ENCODE measurements at regions not wholly inside any gene's neighbourhood (a gene's known extent, or its start where the extent isn't known, plus 50 kb on each side); places are given as distances from the start of the nearest gene placed in this dataset.

DNA sequence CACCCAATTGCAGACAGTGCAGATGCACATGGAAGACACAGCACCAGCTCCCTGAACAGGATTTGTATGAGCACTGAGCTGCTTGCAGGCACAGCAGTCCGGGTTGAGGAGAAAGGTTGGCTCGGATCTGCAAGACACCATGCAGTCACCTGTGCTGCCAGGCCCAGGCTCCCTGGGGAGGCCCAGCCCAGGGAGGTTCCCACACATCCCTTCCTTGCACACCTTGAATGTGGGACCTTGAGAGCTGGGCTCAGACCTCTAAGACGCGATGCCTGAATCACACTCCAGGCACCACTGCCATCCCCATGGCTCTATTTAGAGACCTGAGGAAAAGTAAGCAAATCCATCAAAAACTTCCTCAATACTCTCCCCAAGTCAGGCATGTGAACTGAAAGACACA is 397.7 kb downstream of the TCERG1L start:
- 80% methylated on average over 4 of the region's 4 CpGs for WGBS
- DNase-seq: no peak
- intact Hi-C loops (cut with DNase I): no loop called here

GRCh38 chr10:130914367-130914766 is 397.2 kb downstream of the TCERG1L start:
- WGBS: 79% methylated on average over 4 of the region's 4 CpGs
- Histone ChIP-seq H3K4me1 (ENCODE audit: control insufficient read depth, insufficient read depth, low read length) (no peaks in the 10 kb centered on the region), H3K27me3 (ENCODE audit: control insufficient read depth, insufficient read depth) (no peaks in the 10 kb centered on the region), H3K4me3 (ENCODE audit: low read length) (no peak overlapping the region), H3K27ac (ENCODE audit: low read length) (no peak overlapping the region), H3K9me3 (ENCODE audit: control insufficient read depth, low read length) (peaks cover 2% of the 10 kb centered on the region)
- DNase-seq (no peak), ATAC-seq (no peak)
- intact Hi-C loops (cut with DNase I): no loop called here

More for the DNA sequence above, 397.7 kb downstream of the TCERG1L start:
- Histone ChIP-seq H3K27ac (ENCODE audit: low read length) (no peak overlapping the region), H3K9me3 (ENCODE audit: control insufficient read depth, low read length) (peaks cover 2% of the 10 kb centered on the region), H3K27me3 (ENCODE audit: control insufficient read depth, insufficient read depth) (no peaks in the 10 kb centered on the region), H3K4me1 (ENCODE audit: control insufficient read depth, insufficient read depth, low read length) (no peaks in the 10 kb centered on the region), H3K4me3 (ENCODE audit: low read length) (no peak overlapping the region)
- no peak for ATAC-seq

GRCh38 chr10:130915065-130915464 is 396.5 kb downstream of the TCERG1L start:
- intact Hi-C loops (cut with DNase I): no loop called here
- 76% methylated on average over 6 of the region's 6 CpGs for WGBS

DNA sequence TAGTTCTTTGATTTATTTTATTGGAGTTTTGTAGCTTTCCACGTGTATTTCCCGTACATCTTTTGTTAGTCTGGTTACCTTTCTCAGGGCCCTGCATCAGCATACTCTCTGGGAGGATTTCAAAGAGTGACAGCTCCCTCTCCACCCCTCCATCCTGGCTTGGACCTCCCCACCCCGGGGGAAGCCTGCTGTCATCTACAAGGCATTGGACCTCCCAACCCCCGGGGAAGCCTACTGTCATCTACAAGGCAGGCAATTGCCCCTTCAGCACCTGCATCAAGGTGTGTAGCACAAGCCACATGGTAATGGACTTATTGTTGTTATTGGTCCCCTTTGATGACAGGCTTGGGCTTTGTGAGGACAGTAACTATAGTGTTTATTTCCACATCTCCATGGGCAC is 390.1 kb downstream of the TCERG1L start:
- H3K9me3 ChIP-seq (ENCODE audit: control insufficient read depth, low read length): no peaks in the 10 kb centered on the region
- intact Hi-C loops (cut with DNase I): no loop called here
- H3K4me3 ChIP-seq (ENCODE audit: low read length): no peak overlapping the region
- DNase-seq (no peak), ATAC-seq (no peak)
- H3K27ac ChIP-seq (ENCODE audit: low read length): no peak overlapping the region
- no peaks in the 10 kb centered on the region for H3K27me3 ChIP-seq (ENCODE audit: control insufficient read depth, insufficient read depth)
- H3K4me1 ChIP-seq (ENCODE audit: control insufficient read depth, insufficient read depth, low read length): no peaks in the 10 kb centered on the region
- 68% methylated on average over 4 of the region's 4 CpGs for WGBS

More at GRCh38 chr10:130915065-130915464, 396.5 kb downstream of the TCERG1L start:
- peaks cover 2% of the 10 kb centered on the region for H3K9me3 ChIP-seq (ENCODE audit: control insufficient read depth, low read length)
- no peaks in the 10 kb centered on the region for H3K4me1 ChIP-seq (ENCODE audit: control insufficient read depth, insufficient read depth, low read length)
- no peak overlapping the region for H3K27ac ChIP-seq (ENCODE audit: low read length)
- ATAC-seq: no peak
- DNase-seq: no peak
- no peaks in the 10 kb centered on the region for H3K27me3 ChIP-seq (ENCODE audit: control insufficient read depth, insufficient read depth)
- no peak overlapping the region for H3K4me3 ChIP-seq (ENCODE audit: low read length)

DNA sequence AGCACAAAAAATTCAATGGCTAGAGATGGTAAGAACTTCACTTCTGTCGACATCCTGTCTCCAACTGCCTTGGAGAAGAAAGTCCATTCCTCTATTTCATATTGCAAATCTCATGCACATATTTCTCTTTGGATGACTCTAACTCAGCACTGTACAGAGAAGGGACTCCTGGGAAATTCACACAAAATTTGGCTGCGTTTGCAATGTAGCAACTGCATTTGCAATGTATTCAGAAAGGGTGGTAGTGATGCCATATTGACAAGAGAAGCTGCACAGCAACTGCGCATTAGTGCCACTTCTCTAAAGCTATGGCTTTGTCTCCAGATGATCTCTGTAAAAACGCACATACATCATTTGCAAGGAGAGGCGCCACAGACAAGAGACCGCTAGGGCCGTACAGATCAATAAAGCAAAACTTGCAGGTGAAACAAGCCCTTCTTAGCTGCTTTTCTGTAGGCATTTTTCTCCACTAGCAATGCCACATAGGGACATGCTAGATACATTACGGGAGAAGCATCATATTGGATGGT is 389.5 kb downstream of the TCERG1L start:
- no peak for DNase-seq
- no peaks in the 10 kb centered on the region for H3K9me3 ChIP-seq (ENCODE audit: control insufficient read depth, low read length)
- intact Hi-C loops (cut with DNase I): no loop called here
- 81% methylated on average over 8 of the region's 8 CpGs for WGBS
- no peak overlapping the region for H3K27ac ChIP-seq (ENCODE audit: low read length)
- ATAC-seq: no peak
- no peak overlapping the region for H3K4me3 ChIP-seq (ENCODE audit: low read length)
- no peaks in the 10 kb centered on the region for H3K4me1 ChIP-seq (ENCODE audit: control insufficient read depth, insufficient read depth, low read length)
- H3K27me3 ChIP-seq (ENCODE audit: control insufficient read depth, insufficient read depth): no peaks in the 10 kb centered on the region

GRCh38 chr10:130923596-130923995 is 387.9 kb downstream of the TCERG1L start:
- Histone ChIP-seq H3K27ac (ENCODE audit: low read length) (no peak overlapping the region), H3K4me1 (ENCODE audit: control insufficient read depth, insufficient read depth, low read length) (no peaks in the 10 kb centered on the region), H3K9me3 (ENCODE audit: control insufficient read depth, low read length) (no peaks in the 10 kb centered on the region), H3K27me3 (ENCODE audit: control insufficient read depth, insufficient read depth) (no peaks in the 10 kb centered on the region), H3K4me3 (ENCODE audit: low read length) (no peak overlapping the region)
- WGBS: 56% methylated on average over 5 of the region's 5 CpGs
- ATAC-seq (no peak), DNase-seq (no peak)
- intact Hi-C loops (cut with DNase I): no loop called here

DNA sequence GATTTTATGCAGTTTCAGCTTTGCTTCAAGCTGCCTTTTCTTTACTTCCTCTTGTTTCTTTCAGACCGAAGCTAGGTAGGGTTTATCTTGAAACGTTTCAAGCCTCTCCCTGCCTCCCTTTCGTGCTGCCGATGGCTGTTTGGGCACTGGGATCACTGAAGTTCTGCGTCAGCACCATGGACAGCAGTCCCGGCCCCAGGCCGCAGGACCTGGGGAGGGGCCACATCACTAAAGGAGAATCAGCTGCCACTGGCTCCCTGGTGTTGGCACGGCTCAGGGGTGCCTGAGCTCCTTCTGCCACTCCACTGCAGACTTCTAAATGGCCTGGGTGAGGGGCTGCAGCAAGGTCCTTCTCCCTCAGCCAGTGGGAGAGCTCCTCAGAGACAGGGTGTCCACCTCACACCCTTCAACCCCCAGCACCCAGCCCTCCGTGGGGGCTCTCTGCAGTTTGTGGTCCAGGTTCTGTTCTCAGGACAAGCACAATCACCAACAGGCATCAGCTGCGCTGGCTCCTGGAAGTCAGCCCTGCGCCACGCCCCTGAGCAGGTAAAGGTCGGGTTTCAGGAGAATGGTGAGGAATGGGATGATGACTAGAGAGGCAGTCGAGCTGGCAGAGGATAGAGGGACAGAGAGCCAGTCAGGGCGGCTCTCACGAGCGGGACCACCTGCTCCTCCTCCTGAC is 387.2 kb downstream of the TCERG1L start:
- no peak for ATAC-seq
- no peak overlapping the region for H3K27ac ChIP-seq (ENCODE audit: low read length)
- intact Hi-C loops (cut with DNase I): no loop called here
- no peaks in the 10 kb centered on the region for H3K27me3 ChIP-seq (ENCODE audit: control insufficient read depth, insufficient read depth)
- no peaks in the 10 kb centered on the region for H3K9me3 ChIP-seq (ENCODE audit: control insufficient read depth, low read length)
- no peak overlapping the region for H3K4me3 ChIP-seq (ENCODE audit: low read length)
- 38% methylated on average over 17 of the region's 17 CpGs for WGBS
- H3K4me1 ChIP-seq (ENCODE audit: control insufficient read depth, insufficient read depth, low read length): no peaks in the 10 kb centered on the region
- DNase-seq: no peak

GRCh38 chr10:130926442-130926841 is 385.1 kb downstream of the TCERG1L start:
- H3K27ac ChIP-seq (ENCODE audit: low read length): no peak overlapping the region
- no peaks in the 10 kb centered on the region for H3K9me3 ChIP-seq (ENCODE audit: control insufficient read depth, low read length)
- H3K27me3 ChIP-seq (ENCODE audit: control insufficient read depth, insufficient read depth): no peaks in the 10 kb centered on the region
- no peak overlapping the region for H3K4me3 ChIP-seq (ENCODE audit: low read length)
- H3K4me1 ChIP-seq (ENCODE audit: control insufficient read depth, insufficient read depth, low read length): no peaks in the 10 kb centered on the region
- WGBS: 89% methylated on average over 1 of the region's 1 CpG
- intact Hi-C loops (cut with DNase I): no loop called here
- no peak for ATAC-seq
- DNase-seq: no peak

DNA sequence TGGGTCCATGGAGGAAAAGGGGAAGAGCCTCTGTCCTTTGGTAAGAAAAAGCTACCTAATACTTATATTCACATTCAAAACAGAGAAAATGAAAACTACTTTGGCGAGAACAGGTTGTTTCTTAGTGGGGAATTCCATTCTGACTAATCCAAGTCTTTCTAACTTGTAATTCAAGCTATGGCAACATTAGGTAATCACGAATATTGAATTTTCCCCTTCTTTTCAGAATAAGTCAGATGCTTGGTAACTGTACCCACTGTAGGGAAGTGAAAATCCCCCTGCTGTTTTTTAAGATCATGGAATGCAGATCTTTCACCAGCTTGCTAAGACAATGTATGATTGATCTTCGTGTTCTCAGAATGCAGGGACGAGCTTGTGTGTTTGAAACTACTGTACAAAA is 384.4 kb downstream of the TCERG1L start:
- 68% methylated on average over 4 of the region's 4 CpGs for WGBS
- H3K27me3 ChIP-seq (ENCODE audit: control insufficient read depth, insufficient read depth): no peaks in the 10 kb centered on the region
- intact Hi-C loops (cut with DNase I): no loop called here
- H3K9me3 ChIP-seq (ENCODE audit: control insufficient read depth, low read length): no peaks in the 10 kb centered on the region
- H3K27ac ChIP-seq (ENCODE audit: low read length): no peak overlapping the region
- no peaks in the 10 kb centered on the region for H3K4me1 ChIP-seq (ENCODE audit: control insufficient read depth, insufficient read depth, low read length)
- DNase-seq (no peak), ATAC-seq (no peak)
- H3K4me3 ChIP-seq (ENCODE audit: low read length): no peak overlapping the region

GRCh38 chr10:130928306-130928705 is 383.2 kb downstream of the TCERG1L start:
- no peak for ATAC-seq
- Histone ChIP-seq H3K27me3 (ENCODE audit: control insufficient read depth, insufficient read depth) (no peaks in the 10 kb centered on the region), H3K9me3 (ENCODE audit: control insufficient read depth, low read length) (no peaks in the 10 kb centered on the region), H3K4me1 (ENCODE audit: control insufficient read depth, insufficient read depth, low read length) (no peaks in the 10 kb centered on the region), H3K4me3 (ENCODE audit: low read length) (no peak overlapping the region), H3K27ac (ENCODE audit: low read length) (no peak overlapping the region)
- DNase-seq: no peak
- intact Hi-C loops (cut with DNase I): no loop called here
- WGBS: 57% methylated on average over 3 of the region's 3 CpGs

- H3K9me3 ChIP-seq (ENCODE audit: control insufficient read depth, low read length): no peaks in the 10 kb centered on the region
- H3K4me3 ChIP-seq (ENCODE audit: low read length): no peak overlapping the region
- ATAC-seq: no peak
- no peak for DNase-seq
- WGBS: 76% methylated on average over 17 of the region's 17 CpGs
- intact Hi-C loops (cut with DNase I): no loop called here
- H3K27me3 ChIP-seq (ENCODE audit: control insufficient read depth, insufficient read depth): no peaks in the 10 kb centered on the region
- H3K4me1 ChIP-seq (ENCODE audit: control insufficient read depth, insufficient read depth, low read length): no peaks in the 10 kb centered on the region
- H3K27ac ChIP-seq (ENCODE audit: low read length): no peak overlapping the region
Observed at GRCh38 chr10:130929422-130930325, 381.8 kb downstream of the TCERG1L start.
